Liver (tissue), 3 donors: ENCODE measurements at regions not wholly inside any gene's neighbourhood (a gene's known extent, or its start where the extent isn't known, plus 50 kb on each side); places are given as distances from the start of the nearest gene placed in this dataset.

Experiments used
- RAD21 ChIP-seq, 2 donors: IDR thresholded peaks; 2 replicates each; pipeline ENCODE4 v1.6.1; 2016; ENCODE audit warnings: antibody characterized with exemption in 2 of 2, mild to moderate bottlenecking in 2 of 2
- TF ChIP-seq, protein P1 (sequence below): fragments of 150-350 bp; IDR thresholded peaks from 2 replicates; pipeline ENCODE4 v1.5.1; 2017; ENCODE audit warnings: improper control_type of control experiment, low read depth, low read length; ENCODE audit not compliant: missing input control
- donor health status: healthy.
- donor health status: healthy.

DNA sequence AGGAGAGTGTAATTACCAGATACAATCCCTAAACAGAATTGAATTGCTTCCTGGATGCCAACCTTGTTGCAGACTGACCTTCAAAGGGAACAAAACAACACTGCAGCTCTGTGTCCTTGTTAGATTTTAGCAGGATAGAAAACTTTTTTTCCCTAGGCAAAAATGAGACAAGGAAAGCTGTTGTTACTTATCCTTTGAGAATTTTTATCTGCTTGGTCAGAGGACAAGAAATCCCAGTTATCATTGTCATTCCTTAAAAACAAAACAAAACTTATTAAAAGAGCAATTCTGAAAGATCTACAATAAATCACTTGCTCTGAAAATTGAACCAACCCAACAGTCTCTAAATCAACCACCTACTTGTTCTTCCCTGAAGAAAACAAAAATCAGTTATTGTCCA lies 652.6 kb downstream of the REEP3 start:
- TF ChIP-seq RAD21 (IDR thresholded peaks at IDR 0.05): no peak
- TF ChIP-seq, protein P1, sequence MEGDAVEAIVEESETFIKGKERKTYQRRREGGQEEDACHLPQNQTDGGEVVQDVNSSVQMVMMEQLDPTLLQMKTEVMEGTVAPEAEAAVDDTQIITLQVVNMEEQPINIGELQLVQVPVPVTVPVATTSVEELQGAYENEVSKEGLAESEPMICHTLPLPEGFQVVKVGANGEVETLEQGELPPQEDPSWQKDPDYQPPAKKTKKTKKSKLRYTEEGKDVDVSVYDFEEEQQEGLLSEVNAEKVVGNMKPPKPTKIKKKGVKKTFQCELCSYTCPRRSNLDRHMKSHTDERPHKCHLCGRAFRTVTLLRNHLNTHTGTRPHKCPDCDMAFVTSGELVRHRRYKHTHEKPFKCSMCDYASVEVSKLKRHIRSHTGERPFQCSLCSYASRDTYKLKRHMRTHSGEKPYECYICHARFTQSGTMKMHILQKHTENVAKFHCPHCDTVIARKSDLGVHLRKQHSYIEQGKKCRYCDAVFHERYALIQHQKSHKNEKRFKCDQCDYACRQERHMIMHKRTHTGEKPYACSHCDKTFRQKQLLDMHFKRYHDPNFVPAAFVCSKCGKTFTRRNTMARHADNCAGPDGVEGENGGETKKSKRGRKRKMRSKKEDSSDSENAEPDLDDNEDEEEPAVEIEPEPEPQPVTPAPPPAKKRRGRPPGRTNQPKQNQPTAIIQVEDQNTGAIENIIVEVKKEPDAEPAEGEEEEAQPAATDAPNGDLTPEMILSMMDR: no peak
